GM23248 (cell line): ENCODE measurements at regions not wholly inside any gene's neighbourhood (a gene's known extent, or its start where the extent isn't known, plus 50 kb on each side); places are given as distances from the start of the nearest gene placed in this dataset.

ENCODE experiments used
- EZH2 ChIP-seq: fragments of 200-600 bp; sonication (generic); IDR thresholded peaks from 2 replicates; pipeline ENCODE4 v1.6.1; 2018; ENCODE audit warnings: antibody characterized with exemption, mild to moderate bottlenecking; ENCODE audit not compliant: insufficient read depth, poor library complexity, severe bottlenecking
- EZH2phosphoT487 ChIP-seq: fragments of 200-600 bp; sonication (generic); IDR thresholded peaks from 2 replicates; pipeline ENCODE4 v1.6.1; 2018; ENCODE audit warnings: antibody characterized with exemption, moderate library complexity, mild to moderate bottlenecking, low read depth; ENCODE audit not compliant: insufficient read depth

DNA sequence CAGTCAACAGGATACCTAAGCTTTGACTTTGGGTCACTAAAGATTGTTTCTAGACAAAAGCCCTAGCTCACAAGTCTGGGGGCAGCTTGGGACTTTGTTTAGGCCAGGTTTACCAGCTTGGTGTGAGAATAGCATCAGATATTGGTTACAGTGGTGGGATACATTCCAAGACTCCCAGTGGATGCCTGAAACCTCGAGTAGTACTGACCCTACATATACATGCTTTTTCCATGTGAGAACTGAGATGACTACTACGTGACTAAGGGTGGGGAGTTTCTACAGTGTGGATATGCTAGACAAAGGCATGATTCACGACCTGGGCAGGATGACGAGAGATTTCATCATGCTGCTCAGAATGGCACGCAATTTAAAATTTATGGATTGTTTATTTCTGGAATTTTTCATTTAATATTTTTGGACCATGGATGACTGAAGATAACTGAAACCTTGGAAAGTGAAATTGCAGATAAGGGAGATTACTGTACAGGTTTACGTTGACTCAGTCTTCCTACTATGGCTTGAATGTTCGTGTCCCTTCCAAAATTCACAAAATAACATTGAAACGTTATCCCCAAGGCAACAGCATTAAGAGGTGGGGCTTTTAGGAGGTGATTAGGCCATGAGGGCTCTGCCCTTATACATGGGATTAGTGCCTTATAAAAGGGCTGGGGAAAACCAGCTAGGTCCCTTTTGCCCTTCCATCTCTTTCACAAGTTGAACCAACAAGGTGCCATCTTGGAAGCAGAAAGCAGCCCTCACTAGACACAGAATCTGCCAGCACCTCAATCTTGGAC lies 50.2 kb upstream of the CTAGE1 start:
- no peak for TF ChIP-seq EZH2
- no peak for TF ChIP-seq EZH2phosphoT487
